ENCODE measurements at regions not wholly inside any gene's neighbourhood (a gene's known extent, or its start where the extent isn't known, plus 50 kb on each side); places are given as distances from the start of the nearest gene placed in this dataset.

DNA sequence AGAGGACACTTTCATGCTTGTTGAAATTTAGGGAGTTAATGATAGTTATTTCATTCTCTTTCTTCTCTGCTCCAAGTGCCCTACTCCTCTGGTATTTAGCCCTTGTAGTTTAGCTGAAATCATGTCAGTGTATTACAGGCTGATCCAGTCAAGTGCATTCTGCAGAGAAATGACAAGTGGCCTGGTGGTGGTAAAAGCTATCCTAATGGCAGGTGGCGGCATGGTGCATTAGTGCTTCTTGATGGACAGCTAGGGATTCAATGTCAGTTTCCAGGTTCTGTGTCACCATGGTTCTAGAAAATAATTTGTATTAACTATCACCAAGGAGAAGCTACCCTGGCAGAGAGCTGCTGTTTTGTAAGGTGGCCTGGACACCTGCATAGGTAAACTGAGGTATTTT is 90.0 kb upstream of the BNIP2 start:
- H3K9me3 ChIP-seq (ENCODE audit: control insufficient read depth in 1 of 2, insufficient read depth in 1 of 2, low read depth in 1 of 2, low read length in 2 of 2): no peaks in the 10 kb centered on the region
- no peak overlapping the region for H3K4me2 ChIP-seq (ENCODE audit: low read length)
- ChIA-PET CTCF (no interaction called here), RAD21 (ENCODE audit: low non-redundant PET in 1 of 2, low total read pairs in 2 of 2, uncharacterized antibody in 2 of 2, unreplicated experiment in 2 of 2) (no interaction called here), POLR2A (no interaction called here)
- H3K27me3 ChIP-seq (ENCODE audit: insufficient read depth, low read length): peaks cover 30% of the 10 kb centered on the region; the same call in 1 of the 2 replicates
- no peak overlapping the region for H3K9ac ChIP-seq (ENCODE audit: low read length)
- TF ChIP-seq RAD21 (IDR thresholded peaks at IDR 0.05; ENCODE audit: low read depth): no peak
- TF ChIP-seq, protein P1, sequence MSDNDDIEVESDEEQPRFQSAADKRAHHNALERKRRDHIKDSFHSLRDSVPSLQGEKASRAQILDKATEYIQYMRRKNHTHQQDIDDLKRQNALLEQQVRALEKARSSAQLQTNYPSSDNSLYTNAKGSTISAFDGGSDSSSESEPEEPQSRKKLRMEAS (IDR thresholded peaks at IDR 0.05): no peak
- no peak for TF ChIP-seq CEBPB (IDR thresholded peaks at IDR 0.05; ENCODE audit: low read depth)
- TF ChIP-seq JUND (IDR thresholded peaks at IDR 0.05): no peak
- no peak for TF ChIP-seq EZH2phosphoT487 (IDR thresholded peaks at IDR 0.05; ENCODE audit: borderline replicate concordance)
- TF ChIP-seq EGR1 (IDR thresholded peaks at IDR 0.05; ENCODE audit: low read depth): no peak
- TF ChIP-seq, protein P2, sequence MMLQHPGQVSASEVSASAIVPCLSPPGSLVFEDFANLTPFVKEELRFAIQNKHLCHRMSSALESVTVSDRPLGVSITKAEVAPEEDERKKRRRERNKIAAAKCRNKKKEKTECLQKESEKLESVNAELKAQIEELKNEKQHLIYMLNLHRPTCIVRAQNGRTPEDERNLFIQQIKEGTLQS (IDR thresholded peaks at IDR 0.05): no peak
- no peak for TF ChIP-seq ZFX (IDR thresholded peaks at IDR 0.05)
- no peak for TF ChIP-seq YY1 (IDR thresholded peaks at IDR 0.05; ENCODE audit: extremely low read depth, insufficient replicate concordance, low read depth, low read length)
- no peaks in the 10 kb centered on the region for H3K4me1 ChIP-seq (ENCODE audit: control insufficient read depth in 1 of 2, insufficient read depth in 2 of 2, low read length in 2 of 2)
- ATAC-seq: no peak
- no peaks in the 10 kb centered on the region for H3K9me2 ChIP-seq (ENCODE audit: insufficient read depth)
- intact Hi-C loops (cut with micrococcal nuclease): no loop called here
- no peaks in the 10 kb centered on the region for H3K79me2 ChIP-seq (ENCODE audit: insufficient read depth, low read length)
- H4K20me1 ChIP-seq (ENCODE audit: insufficient read depth): no peaks in the 10 kb centered on the region
- H3K27ac ChIP-seq (ENCODE audit: low read depth, low read length): no peak overlapping the region
- H2AFZ ChIP-seq (ENCODE audit: low read depth, low read length, poor library complexity, severe bottlenecking): no peak overlapping the region
- no peaks in the 10 kb centered on the region for H3K36me3 ChIP-seq (ENCODE audit: control insufficient read depth in 1 of 2, insufficient read depth in 2 of 2, low read length in 2 of 2)
- no TSS peak for BruUV-seq (replicated peaks)
- no peak for DNase-seq (ENCODE audit: low read depth, low spot score)
- H3K4me3 ChIP-seq (replicated peaks in 1 of 2; ENCODE audit: low read depth in 1 of 2, low read length in 2 of 2): no peak overlapping the region

DNA sequence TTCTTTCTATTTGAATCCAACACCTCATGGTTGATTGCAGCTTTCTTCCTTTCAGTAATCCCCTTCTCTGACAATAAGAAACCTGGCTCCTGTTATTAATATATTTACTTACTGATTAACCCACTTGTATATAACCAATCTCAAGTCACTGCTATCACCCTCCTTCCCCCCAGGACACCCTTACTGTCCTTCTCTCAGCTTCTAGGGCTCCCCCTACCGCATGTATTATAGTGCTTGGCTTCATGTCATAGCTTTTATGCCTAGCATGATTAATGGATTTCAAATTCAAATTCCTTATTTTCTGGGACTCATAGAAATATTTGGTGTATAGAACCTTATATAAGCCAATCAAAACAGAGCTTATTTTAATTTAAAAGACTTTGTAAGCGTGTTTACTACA is 75.7 kb upstream of the BNIP2 start:
- RAD21 ChIA-PET (ENCODE audit: low non-redundant PET in 1 of 2, low total read pairs in 2 of 2, uncharacterized antibody in 2 of 2, unreplicated experiment in 2 of 2): interaction anchor here in 1 of 2 experiments (0.5 kb wide), 1 partner anchor 447 kb away, joined by 3 read pairs; no protein-coding TSS in a partner anchor
- DNase-seq (ENCODE audit: low read depth, low spot score) (peak; percentile 13), ATAC-seq (peak; percentile 83)
- peaks cover 33% of the 10 kb centered on the region for H3K27me3 ChIP-seq (ENCODE audit: insufficient read depth, low read length)
- no peak overlapping the region for H3K4me2 ChIP-seq (ENCODE audit: low read length)
- CTCF ChIA-PET: interaction anchor here (0.7 to 1.5 kb wide), 3 partner anchors 40 to 448 kb away, joined by 3 to 9 read pairs (median 3); no protein-coding TSS in a partner anchor
- H3K27ac ChIP-seq (ENCODE audit: low read depth, low read length): no peak overlapping the region
- no peaks in the 10 kb centered on the region for H3K79me2 ChIP-seq (ENCODE audit: insufficient read depth, low read length)
- no peak overlapping the region for H3K9ac ChIP-seq (ENCODE audit: low read length)
- H2AFZ ChIP-seq (ENCODE audit: low read depth, low read length, poor library complexity, severe bottlenecking): no peak overlapping the region
- TF ChIP-seq, protein P3, sequence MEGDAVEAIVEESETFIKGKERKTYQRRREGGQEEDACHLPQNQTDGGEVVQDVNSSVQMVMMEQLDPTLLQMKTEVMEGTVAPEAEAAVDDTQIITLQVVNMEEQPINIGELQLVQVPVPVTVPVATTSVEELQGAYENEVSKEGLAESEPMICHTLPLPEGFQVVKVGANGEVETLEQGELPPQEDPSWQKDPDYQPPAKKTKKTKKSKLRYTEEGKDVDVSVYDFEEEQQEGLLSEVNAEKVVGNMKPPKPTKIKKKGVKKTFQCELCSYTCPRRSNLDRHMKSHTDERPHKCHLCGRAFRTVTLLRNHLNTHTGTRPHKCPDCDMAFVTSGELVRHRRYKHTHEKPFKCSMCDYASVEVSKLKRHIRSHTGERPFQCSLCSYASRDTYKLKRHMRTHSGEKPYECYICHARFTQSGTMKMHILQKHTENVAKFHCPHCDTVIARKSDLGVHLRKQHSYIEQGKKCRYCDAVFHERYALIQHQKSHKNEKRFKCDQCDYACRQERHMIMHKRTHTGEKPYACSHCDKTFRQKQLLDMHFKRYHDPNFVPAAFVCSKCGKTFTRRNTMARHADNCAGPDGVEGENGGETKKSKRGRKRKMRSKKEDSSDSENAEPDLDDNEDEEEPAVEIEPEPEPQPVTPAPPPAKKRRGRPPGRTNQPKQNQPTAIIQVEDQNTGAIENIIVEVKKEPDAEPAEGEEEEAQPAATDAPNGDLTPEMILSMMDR (IDR thresholded peaks at IDR 0.05 in 2 of 3, conservative IDR thresholded peaks at IDR 0.05 in 1 of 3; ENCODE audit: borderline replicate concordance in 1 of 3, insufficient read depth in 1 of 3, low read depth in 2 of 3, low read length in 2 of 3): peak; percentile 3 to 52 (median 48); a peak in 4 of 6 replicates
- TF ChIP-seq, protein P1 (IDR thresholded peaks at IDR 0.05): no peak
- no peak for TF ChIP-seq EZH2 (IDR thresholded peaks at IDR 0.05)
- no peaks in the 10 kb centered on the region for H3K4me1 ChIP-seq (ENCODE audit: control insufficient read depth in 1 of 2, insufficient read depth in 2 of 2, low read length in 2 of 2)
- no peaks in the 10 kb centered on the region for H3K36me3 ChIP-seq (ENCODE audit: control insufficient read depth in 1 of 2, insufficient read depth in 2 of 2, low read length in 2 of 2)
- H4K20me1 ChIP-seq (ENCODE audit: insufficient read depth): no peaks in the 10 kb centered on the region
- no peak overlapping the region for H3K4me3 ChIP-seq (replicated peaks in 1 of 2; ENCODE audit: low read depth in 1 of 2, low read length in 2 of 2)
- no TSS peak for BruUV-seq (replicated peaks)
- no peaks in the 10 kb centered on the region for H3K9me3 ChIP-seq (ENCODE audit: control insufficient read depth in 1 of 2, insufficient read depth in 1 of 2, low read depth in 1 of 2, low read length in 2 of 2)
- POLR2A ChIA-PET: no interaction called here
- H3K9me2 ChIP-seq (ENCODE audit: insufficient read depth): no peaks in the 10 kb centered on the region
- intact Hi-C loops (cut with micrococcal nuclease): no loop called here

Measured in HCT116 (cell line).